22Rv1 (cell line): ENCODE measurements at regions not wholly inside any gene's neighbourhood (a gene's known extent, or its start where the extent isn't known, plus 50 kb on each side); places are given as distances from the start of the nearest gene placed in this dataset.
"Not testable (repeated sequence)": the region's sequence is repeated elsewhere in the genome, so short reads cannot be mapped to it uniquely, and the experiment has no call there.

Experiments
- CTCF ChIP-seq: fragments of 450-650 bp; IDR thresholded peaks from 2 replicates; pipeline ENCODE4 v1.5.1; 2017; ENCODE audit warnings: mild to moderate bottlenecking
- ZFX ChIP-seq: fragments of 450-650 bp; IDR thresholded peaks from 2 replicates; pipeline ENCODE4 v1.6.1; 2017; ENCODE audit warnings: antibody characterized with exemption, borderline replicate concordance

GRCh38 chr12:131299370-131299701 is 345.6 kb downstream of the ADGRD1 start:
- TF ChIP-seq CTCF, ZFX: not testable (repeated sequence)
